GM23248 (cell line): ENCODE measurements at regions not wholly inside any gene's neighbourhood (a gene's known extent, or its start where the extent isn't known, plus 50 kb on each side); places are given as distances from the start of the nearest gene placed in this dataset.

Experiments
- EZH2 ChIP-seq: fragments of 200-600 bp; sonication (generic); IDR thresholded peaks from 2 replicates; pipeline ENCODE4 v1.6.1; 2018; ENCODE audit warnings: antibody characterized with exemption, mild to moderate bottlenecking; ENCODE audit not compliant: insufficient read depth, poor library complexity, severe bottlenecking
- EZH2phosphoT487 ChIP-seq: fragments of 200-600 bp; sonication (generic); IDR thresholded peaks from 2 replicates; pipeline ENCODE4 v1.6.1; 2018; ENCODE audit warnings: antibody characterized with exemption, moderate library complexity, mild to moderate bottlenecking, low read depth; ENCODE audit not compliant: insufficient read depth

- no peak for TF ChIP-seq EZH2phosphoT487
- no peak for TF ChIP-seq EZH2
Measured at GRCh38 chr1:168390271-168390670, 109.6 kb downstream of the TBX19 start.
